COLO668 (cell line): ENCODE measurements at regions not wholly inside any gene's neighbourhood (a gene's known extent, or its start where the extent isn't known, plus 50 kb on each side); places are given as distances from the start of the nearest gene placed in this dataset.
"Not testable (repeated sequence)": the region's sequence is repeated elsewhere in the genome, so short reads cannot be mapped to it uniquely, and the experiment has no call there.

Experiments used
- DNase-seq: peaks from one replicate; lab custom pipeline; 2025; ENCODE audit not compliant: unreplicated experiment; lab: John Stamatoyannopoulos, UW

DNA sequence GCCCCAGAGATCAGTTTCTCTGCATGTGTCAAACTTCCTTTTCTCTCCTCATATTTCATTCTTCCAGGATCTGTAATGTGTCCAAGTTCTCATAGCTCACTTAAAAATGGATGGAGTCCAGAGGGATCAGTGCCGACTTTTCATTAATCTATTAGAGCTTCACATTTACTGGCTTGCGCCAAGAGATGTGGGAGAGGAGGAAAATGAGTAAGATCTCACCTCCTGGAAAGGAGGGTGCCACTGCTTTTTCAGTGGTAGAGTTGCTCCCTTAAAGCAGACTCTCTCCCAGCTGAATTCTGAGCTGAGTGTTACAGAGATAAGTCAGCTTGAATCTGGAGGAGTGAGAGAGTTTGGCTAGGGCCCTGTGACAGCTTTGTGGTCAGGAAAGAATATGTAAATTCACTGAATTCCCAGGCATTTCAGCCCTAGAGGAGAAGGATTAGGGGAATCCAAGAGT, 175.9 kb downstream of the SOX4 start:
- DNase-seq, result no peak

DNA sequence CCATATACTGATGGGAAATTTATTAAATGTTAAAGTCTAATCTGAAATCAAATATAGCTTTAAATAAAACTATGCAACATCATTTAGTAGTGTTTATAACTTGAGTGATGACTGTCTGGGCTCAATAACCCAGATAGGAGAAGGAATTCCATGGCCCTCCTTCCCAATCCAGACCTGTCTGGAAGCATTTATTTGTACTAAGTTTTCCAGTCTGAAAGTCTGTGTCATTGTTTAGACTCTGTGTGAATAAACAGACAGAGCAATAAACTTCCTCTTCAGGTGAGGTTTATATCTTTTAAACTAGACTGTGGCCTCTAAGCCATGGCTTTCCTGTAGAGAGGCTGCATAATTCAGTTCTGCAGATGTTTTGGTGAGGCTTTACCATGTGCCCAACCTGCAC, 176.4 kb downstream of the SOX4 start:
- DNase-seq, result no peak

DNA sequence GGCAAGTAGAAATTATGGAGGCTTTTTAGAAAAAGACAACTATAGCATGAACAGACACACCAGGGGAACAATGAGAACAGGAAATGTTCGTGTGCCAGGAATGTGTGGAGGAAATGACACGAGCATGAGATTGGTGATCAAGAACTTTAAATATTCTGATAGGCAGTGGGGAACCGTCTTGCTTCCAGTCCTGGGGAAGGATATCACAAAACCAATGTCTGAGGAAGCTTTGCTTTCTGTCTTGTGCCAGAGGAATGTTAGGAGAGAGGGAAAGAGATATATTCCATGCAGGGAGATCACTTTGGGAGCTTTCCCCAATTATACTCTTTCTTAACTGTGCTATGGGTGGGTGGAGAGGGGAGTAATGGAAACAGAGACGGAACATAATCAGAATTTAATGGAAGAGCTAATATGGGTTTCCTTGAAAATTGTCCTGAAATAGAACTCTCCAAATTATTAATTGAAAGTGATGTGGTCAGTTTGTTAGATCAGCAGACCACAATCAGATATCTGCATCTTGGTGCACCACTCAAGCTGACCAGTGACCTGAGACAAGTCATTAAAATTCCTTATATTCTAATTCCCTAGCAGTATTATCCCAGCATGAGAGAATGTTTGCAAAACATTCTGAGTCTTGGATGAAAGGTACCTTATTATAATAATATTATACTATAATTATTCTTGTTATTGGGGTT, 178.2 kb downstream of the SOX4 start:
- no peak for DNase-seq

DNA sequence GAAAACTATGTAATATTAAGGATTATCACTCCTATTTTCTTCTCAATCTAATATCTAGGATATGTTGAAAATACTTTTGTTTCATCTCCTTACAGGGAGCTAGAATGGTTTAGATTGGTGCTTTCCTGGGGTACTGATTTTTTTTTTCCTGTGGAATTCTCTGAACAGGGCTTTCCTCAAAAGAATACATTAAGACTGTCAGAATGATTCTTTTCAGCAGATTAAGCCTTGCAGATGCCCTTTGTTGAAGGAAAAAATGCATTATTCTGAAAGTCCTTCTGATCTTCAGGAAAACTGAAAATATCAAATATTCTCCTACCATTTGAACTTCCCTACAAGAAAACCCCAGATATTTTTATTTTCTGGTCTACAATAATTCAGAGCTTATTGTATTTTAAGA, 178.9 kb downstream of the SOX4 start:
- DNase-seq, result no peak

DNA sequence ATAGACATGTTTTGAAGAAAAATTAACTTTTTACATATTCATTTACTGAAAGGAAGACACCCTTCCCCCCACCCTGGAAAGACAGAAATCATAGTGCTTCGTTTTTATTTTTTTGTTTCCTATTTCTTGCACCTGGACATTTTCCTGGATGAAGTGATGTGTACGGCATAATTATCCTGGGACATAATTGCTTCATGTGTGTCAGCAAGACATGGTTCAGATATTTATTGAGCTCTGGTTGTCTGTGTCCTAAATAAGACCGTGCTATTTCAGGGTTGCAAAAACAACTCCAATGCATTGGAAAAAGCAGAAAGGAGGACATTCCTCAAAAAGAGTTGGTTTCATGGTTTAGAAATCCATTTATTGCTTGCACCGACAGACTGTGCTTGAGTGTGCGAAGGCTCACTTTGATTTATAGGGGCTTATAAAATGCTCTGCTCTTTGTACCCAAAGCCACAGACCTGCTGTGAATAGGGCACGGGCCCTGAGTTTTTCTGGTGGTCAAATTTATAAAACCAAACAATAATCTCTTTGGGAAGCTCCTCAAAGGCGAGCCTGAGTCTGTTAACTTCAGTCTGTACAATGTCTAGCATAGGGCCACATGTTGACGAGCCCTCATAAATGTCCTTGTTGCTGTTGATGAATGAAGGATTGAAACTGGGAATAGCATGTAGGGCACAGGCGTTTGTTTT, 179.5 kb downstream of the SOX4 start:
- no peak for DNase-seq

DNA sequence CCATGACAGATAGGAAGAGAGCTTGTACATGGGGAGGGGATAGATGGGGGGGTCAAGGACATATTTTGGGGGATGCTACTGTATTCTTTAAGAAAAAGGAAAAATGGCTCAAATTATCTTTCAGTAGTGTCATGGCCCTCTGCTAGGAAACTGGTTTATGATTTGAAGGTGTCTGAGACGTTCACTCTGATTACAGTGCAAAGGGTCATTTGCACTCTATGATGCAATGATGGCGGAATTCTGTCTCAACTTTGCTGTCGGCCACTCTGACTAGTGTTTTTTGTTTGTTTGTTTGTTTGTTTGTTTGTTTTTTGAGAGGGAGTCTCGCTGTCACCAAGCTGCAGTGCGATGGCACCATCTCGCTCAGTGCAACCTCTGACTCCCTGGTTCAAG, 180.0 kb downstream of the SOX4 start:
- DNase-seq, result no peak

DNA sequence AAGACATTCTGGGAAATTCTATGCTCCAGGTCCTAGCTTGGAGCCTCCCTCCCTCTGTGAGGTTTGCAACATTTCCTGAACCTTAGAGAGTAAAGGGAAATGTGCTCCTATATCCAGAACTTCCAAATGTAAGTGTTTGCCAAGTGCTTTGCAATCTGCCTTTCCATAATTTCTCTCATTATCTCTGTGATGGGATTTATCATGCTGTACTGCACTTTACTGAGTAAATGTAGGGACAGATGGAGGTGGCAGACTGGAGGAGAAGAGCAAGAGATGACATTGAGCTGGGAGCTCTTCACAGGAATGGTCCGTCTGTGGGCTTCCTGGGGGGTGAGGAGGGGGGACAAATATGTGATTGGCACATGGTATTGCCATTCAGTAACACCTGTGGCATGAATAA, 184.3 kb downstream of the SOX4 start:
- no peak for DNase-seq

DNA sequence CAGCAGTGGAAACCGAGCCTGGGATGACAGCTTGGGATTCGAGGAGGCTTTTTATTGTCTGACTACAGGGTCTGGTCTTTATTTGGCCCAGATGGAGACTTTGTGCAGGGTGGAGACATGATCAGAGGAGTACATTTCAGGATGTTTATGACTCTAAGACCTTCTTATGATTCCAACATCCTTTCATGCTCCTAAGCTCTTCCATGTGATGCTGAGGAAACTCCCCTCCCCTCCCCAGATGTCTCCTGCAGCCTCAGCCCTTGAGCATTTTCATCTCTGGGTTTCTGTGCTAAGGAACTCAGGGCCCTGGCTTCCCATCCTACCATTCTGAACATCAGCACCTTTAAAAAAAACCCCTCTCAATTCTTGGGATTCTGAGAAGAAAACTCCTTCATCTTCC, 186.6 kb downstream of the SOX4 start:
- DNase-seq, result no peak

DNA sequence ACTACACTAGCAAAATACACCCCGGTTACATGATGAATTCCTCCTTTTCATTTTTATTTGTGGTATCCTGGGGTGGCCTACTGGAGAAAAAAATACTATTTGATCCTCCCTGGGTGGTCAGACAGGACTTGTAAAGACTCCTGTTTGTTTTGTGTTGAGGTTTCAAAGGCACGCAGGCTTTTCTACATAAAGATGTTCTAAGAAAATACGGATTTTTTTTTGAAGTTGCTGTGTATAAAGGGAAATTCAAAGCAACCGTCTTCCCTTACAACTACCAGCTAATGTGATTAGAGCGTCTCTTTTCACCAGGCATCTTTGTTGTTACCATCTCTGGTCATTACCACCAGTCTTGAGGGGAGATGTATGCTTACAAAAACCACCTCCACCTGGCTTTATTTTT, 187.1 kb downstream of the SOX4 start:
- no peak for DNase-seq

DNA sequence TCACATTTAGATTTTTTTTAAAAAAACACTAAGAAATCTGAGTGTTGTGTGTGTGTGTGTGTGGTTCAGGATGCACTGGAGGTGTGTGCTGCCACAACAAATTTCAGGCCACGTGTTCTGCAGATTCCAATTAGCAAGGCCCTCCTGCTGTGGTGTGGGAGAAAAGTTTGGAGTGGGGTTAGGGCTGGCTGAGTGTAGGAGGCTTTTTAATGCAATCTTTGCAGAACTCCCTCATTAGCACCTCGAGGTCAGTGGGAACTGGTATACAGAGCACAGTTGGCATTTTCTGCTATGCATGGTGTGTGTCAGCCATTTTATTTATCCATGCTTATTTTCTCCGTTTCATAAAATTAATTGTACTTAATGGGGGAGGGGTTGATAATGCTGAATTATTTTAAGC, 187.6 kb downstream of the SOX4 start:
- no peak for DNase-seq

DNA sequence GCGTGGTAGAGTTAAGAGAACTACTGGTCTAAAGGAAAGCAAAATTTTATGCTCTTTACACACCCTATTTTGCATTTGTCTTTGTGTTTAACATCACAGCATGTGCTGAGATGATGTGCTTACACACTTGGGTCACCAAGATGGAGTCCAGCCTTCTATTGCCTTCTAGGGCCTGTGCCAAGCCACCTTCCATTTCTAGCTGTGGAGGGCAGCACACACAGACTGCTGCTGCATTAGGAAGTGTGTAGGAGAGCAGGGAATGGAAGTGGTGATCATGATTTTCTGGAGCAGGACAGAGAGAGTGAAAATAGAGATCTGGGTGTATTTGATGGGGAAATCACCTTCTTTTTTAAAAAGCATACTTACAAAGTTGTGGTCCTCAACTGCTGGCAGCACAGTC, 191.6 kb downstream of the SOX4 start:
- no peak for DNase-seq

DNA sequence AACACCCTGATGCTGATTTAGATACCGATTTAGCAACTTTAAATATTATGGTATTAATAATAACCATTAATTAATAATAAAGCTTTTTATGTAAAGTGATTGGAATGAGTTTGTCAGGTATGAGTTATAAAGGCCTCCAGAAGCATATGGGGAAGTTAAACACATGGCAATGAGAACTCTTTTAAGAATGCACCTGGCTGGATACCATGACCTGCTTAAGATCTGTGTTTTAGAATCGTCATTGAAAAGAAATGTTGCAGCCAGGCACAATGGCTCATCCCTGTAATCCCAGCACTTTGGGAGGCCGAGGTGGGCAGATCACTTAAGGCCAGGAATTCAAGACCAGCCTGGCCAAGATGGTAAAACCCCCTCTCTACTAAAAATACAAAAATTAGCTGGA, 197.5 kb downstream of the SOX4 start:
- DNase-seq, result no peak

DNA sequence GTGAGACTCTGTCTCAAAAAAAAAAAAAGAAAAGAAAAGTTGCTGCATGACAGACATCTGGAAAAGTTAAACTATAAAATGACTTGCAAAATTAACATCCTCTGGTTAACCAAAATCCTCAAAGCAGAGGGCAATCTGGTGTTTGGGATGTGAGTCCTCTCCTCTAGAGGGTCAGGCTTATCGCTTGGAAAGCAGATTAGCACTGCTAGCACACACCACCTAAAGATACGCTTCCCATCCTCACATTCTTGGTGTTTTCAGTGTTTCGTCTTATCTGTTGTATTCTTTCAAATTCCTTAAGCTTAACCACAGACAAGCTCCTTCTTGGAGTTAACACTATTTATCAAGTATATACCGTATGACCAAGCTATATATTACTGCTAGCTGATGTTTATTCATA, 198.0 kb downstream of the SOX4 start:
- DNase-seq, result no peak

DNA sequence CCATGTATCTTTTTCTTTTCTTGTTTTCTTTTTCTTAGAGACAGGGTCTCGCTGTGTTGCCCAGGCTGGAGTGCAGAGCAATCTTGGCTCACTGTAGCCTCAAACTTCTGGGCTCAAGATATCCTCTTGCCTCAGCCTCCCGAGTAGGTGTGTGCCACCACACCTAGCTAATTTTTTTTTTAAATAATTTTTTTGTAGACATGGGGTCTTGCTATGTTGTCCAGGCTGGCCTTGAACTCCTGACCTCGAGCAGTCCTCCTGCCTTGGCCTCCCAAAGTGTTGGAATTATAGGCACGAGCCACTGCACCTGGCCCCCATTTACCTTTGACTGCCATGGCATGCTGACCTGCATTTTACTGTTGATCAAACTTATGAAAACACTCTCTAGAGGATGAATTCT, 198.6 kb downstream of the SOX4 start:
- DNase-seq, result no peak

DNA sequence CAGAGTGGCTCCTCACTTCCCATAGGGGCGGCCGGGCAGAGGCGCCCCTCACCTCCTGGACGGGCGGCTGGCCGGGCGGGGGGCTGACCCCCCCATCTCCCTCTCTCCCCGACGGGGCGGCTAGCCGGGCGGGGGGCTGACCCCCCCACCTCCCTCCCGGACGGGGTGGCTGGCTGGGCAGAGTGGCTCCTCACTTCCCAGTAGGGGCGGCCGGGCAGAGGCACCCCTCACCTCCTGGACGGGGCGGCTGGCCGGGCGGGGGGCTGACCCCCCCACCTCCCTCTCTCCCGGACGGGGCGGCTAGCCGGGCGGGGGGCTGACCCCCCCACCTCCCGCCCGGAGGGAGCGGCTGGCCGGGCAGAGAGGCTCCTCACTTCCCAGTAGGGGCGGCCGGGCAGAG, 203.4 kb downstream of the SOX4 start:
- not testable (repeated sequence) for DNase-seq

DNA sequence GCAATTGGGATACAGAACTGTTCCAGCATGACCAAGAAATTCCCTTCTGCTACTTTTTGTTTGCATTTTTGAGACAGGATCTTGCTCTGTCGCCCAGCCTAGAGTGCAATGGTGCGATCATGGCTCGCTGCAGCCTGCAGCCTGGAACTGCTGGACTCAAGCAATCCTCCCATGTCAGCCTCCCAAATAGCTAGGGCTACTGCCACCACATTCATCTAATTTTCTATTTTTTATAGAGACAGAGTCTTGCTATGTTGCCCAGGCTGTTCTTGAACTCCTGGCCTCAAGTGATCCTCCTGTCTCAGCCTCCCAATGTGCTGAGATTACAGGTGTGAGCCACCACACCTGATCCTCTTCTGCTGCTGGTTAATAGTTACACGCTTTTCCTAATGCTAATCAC, 204.9 kb downstream of the SOX4 start:
- no peak for DNase-seq

DNA sequence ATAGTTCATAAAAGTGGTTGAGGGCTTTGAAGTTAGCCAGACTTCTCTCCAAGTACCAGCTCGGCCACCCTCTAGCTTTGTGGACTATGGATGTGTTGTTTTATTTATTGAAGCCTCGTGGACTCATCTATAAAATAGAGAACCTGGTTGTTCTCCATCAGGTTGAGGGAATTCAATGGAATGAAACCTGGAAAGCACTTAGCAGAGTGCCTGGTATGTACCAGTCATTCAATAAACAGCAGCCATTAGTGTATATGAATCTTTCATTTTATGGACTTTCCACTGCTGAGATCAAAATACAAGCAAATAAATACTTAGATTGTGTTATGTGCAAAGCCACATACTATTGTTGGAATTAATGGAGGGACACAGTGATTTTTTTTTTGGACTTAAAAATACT, 206.8 kb downstream of the SOX4 start:
- DNase-seq, result no peak

DNA sequence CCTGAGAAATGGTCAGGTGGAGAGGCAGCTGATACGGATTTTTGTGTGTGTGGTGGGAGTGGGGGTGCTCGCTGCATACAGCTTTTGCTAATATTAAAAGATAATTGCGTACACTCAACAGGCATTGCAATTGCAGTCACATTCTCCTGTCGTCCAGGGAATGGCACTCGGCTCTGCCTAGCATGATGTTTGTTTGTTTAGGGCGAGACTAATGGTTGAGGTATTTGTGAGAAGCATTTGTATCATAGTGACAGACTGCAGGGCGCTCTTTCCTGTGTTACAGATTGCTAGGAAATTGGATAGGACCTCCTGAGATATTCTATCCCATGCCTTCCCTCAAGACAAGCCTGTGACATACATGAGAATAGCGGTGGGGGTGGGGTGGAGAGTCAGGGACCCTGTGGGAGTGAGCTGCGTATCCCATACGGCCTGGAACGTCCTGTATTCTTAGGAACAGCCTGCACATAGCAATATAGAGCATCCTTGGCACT, 207.4 kb downstream of the SOX4 start:
- peak; percentile 6 for DNase-seq

DNA sequence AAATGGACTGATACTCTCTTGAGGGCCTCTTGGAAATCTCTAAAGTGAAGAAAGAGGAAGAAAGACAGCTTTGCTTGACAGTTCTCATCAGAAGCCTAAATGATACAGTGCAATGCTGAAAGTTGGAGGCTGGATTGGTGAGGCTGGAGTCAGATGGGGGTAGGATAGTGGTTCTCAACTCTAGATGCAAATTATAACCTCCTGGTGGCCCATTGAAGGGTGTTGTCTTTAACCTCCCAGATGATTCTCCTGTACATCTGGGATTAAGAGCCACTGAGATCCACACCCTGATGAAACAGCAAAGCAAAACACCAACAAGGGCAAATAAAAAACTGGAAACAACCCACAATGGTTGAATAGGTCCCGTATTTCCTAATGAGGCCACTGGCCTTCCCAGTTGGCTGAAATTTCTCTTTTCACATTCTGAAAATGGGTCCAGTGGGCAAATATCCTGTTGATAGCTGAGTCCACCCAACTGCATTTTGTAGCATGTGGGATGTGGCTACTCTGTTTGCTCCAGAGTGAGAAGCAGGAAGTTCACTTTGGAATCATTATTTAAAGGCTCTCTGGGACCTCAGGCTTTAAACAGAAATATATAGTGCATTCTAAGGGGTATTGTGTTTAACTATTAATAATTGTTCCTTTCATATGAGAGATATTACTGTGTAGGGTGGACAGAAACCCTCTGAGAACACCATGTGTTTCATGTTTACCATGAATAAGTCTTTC, 208.1 kb downstream of the SOX4 start:
- DNase-seq, result no peak

DNA sequence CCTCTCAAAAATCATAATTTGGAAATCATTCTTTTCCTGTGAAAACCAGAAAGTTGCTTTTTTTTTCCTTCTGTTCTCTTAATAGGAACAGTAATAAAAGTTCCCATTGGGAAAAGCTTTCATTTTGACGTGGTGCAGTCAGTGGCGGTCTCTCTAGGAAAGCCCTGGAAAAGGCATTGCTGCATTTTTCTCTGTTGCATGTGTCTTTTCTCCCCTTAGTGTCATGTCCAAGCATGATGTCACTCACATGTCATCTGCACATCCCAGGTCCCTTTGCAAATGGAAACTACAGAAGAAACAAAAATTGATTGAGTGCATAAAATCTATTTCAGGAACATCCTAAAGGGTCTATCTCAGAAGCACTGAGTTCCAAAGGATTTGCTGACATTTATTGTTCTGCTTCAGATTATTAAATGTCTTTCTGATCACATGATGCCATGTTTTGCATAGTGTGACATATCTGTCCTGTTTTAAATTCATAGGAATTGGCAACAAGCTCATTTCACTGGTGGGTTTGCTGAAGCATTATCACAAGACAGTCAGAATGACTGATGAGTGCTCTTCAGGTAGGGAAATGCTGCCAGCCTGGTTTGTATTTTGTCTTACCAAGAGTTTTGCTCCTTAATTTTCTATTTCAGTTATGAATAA, 208.7 kb downstream of the SOX4 start:
- DNase-seq, result no peak

DNA sequence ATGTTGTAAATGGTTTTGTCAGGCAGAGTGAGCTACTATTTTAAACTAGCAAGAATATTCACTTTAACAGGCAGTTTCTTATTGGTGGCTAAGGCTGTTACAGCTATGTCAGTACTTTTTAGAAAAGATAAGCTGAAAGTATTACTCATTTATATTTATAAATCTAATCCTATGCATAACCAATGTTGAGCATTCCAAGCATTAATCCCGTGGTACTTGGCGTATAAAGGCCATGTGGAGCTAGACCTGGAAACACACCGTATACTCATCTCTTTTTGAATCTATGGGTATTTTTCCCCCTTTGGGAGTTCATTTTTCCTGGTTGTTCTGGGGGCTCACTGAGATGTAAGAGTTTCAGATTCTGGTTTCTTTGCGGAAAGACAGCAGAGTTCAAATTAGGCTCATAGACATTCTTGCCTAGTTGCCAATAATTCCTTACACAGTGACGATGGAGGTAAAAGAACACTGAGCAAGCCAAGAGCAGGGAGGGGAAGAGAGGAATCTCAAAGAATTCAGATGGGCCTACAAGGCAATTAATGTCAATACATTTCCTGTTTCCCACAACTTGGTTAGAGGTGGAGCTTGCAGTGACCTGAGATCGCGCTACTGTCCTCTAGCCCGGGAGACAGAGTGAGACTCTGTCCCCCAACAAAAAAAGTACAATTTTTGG, 211.5 kb downstream of the SOX4 start:
- no peak for DNase-seq
